SK-N-SH (cell line): ENCODE measurements at regions not wholly inside any gene's neighbourhood (a gene's known extent, or its start where the extent isn't known, plus 50 kb on each side); places are given as distances from the start of the nearest gene placed in this dataset.

Experiments
- CTCF ChIA-PET: fragments of 300-600, 350-600 bp; formaldehyde crosslinking; extraction: SDS; loops from one replicate; lab custom pipeline; 2021; lab: Yijun Ruan, JAX
- POLR2A ChIA-PET: fragments of 350-600 bp; sonication (Branson Sonifier 250); formaldehyde crosslinking; extraction: SDS; loops from one replicate; lab custom pipeline; 2020; ENCODE audit warnings: antibody characterized with exemption, inconsistent platforms; lab: Yijun Ruan, JAX
- DNase-seq: peaks from one replicate; pipeline ENCODE4 v3.0.0; 2012
- H2AFZ ChIP-seq: fragments of 200-600 bp; sonication (generic); 2 replicates; pipeline ENCODE4 v1.8.1; 2016; ENCODE audit warnings: antibody characterized with exemption, mild to moderate bottlenecking, low read depth
- H3F3A ChIP-seq: fragments of 200-600 bp; sonication (generic); replicated peaks from 2 replicates; pipeline ENCODE3; 2016; ENCODE audit warnings: antibody characterized with exemption, mild to moderate bottlenecking; ENCODE audit not compliant: insufficient read depth
- H3K27ac ChIP-seq, 2 experiments: fragments of 200-500 bp in 1 of 2; fragments of 200-600 bp in 1 of 2; sonication (Bioruptor generic) in 1 of 2; sonication (generic), shearing (Covaris generic) in 1 of 2; 2 replicates each; pipeline versions ENCODE4 v1.5.1 to v1.6.1; 2014 to 2016; ENCODE audit warnings: low read depth in 2 of 2, inconsistent platforms in 1 of 2, low read length in 1 of 2, mild to moderate bottlenecking in 1 of 2, mixed read lengths in 1 of 2
- H3K27me3 ChIP-seq: fragments of 200-600 bp; sonication (generic), shearing (Covaris generic); 2 replicates; pipeline ENCODE4 v1.6.1; 2016; ENCODE audit warnings: mixed run types; ENCODE audit not compliant: insufficient read depth
- H3K36me3 ChIP-seq, 2 experiments: fragments of 200-500 bp in 1 of 2; fragments of 200-600 bp in 1 of 2; sonication (Bioruptor generic) in 1 of 2; sonication (generic) in 1 of 2; replicated peaks in 1 of 2; 2 replicates each; pipeline versions ENCODE3 to v1.5.1; 2014 to 2016; ENCODE audit warnings: low read length in 1 of 2, mild to moderate bottlenecking in 1 of 2; ENCODE audit not compliant: insufficient read depth in 2 of 2, control insufficient read depth in 1 of 2
- H3K4me1 ChIP-seq, 2 experiments: fragments of 200-500 bp in 1 of 2; fragments of 200-600 bp in 1 of 2; sonication (Bioruptor generic) in 1 of 2; sonication (generic), shearing (Covaris generic) in 1 of 2; 2 replicates each; pipeline versions ENCODE4 v1.5.1 to v1.6.1; 2014 to 2016; ENCODE audit warnings: low read depth in 1 of 2, low read length in 1 of 2, mixed run types in 1 of 2; ENCODE audit not compliant: insufficient read depth in 2 of 2, control insufficient read depth in 1 of 2
- H3K4me2 ChIP-seq: fragments of 200-600 bp; sonication (generic), shearing (Covaris generic); 2 replicates; pipeline ENCODE4 v1.6.1; 2017; ENCODE audit warnings: mixed run types
- H3K4me3 ChIP-seq, 2 experiments: fragments of 200-500 bp in 1 of 2; fragments of 200-600 bp in 1 of 2; sonication (Bioruptor generic) in 1 of 2; sonication (generic), shearing (Covaris generic) in 1 of 2; 2 replicates each; pipeline versions ENCODE4 v1.5.1 to v1.8.1; 2014 to 2016; ENCODE audit warnings: low read depth in 2 of 2, inconsistent platforms in 1 of 2, low read length in 1 of 2, mild to moderate bottlenecking in 1 of 2, mixed read lengths in 1 of 2, moderate library complexity in 1 of 2
- H3K79me2 ChIP-seq: fragments of 200-600 bp; sonication (generic); 2 replicates; pipeline ENCODE4 v1.8.1; 2017; ENCODE audit warnings: mild to moderate bottlenecking; ENCODE audit not compliant: insufficient read depth
- H3K9ac ChIP-seq: fragments of 200-600 bp; sonication (generic); 2 replicates; pipeline ENCODE4 v1.6.1; 2017; ENCODE audit warnings: mixed run types
- H3K9me2 ChIP-seq: fragments of 200-600 bp; sonication (generic); 2 replicates; pipeline ENCODE4 v1.6.1; 2017; ENCODE audit warnings: mixed run types
- H3K9me3 ChIP-seq: fragments of 200-600 bp; sonication (generic); 2 replicates; pipeline ENCODE4 v1.6.1; 2017; ENCODE audit warnings: mixed run types, mild to moderate bottlenecking, moderate library complexity
- H4K20me1 ChIP-seq: fragments of 200-600 bp; sonication (generic); 2 replicates; pipeline ENCODE4 v1.6.1; 2017; ENCODE audit warnings: mild to moderate bottlenecking, mixed run types; ENCODE audit not compliant: insufficient read depth
- CHD2 ChIP-seq: fragments of 150-350 bp; IDR thresholded peaks from 2 replicates; pipeline ENCODE4 v1.6.1; 2018; ENCODE audit warnings: low read length; ENCODE audit not compliant: partially characterized antibody
- CTCF ChIP-seq: fragments of 200-600 bp; sonication (generic); IDR thresholded peaks from 2 replicates; pipeline ENCODE4 v1.6.1; 2017; ENCODE audit warnings: antibody characterized with exemption, mild to moderate bottlenecking, moderate library complexity
- EZH2phosphoT487 ChIP-seq: fragments of 200-600 bp; sonication (generic); IDR thresholded peaks from 2 replicates; pipeline ENCODE4 v1.6.1; 2017; ENCODE audit warnings: low read depth, mixed run types, mild to moderate bottlenecking, antibody characterized with exemption, moderate library complexity, borderline replicate concordance
- FOSL2 ChIP-seq: IDR thresholded peaks from 2 replicates; pipeline ENCODE4 v1.4.0; 2012; ENCODE audit warnings: low read depth, mild to moderate bottlenecking, moderate library complexity, borderline replicate concordance
- JUND ChIP-seq: IDR thresholded peaks from 2 replicates; pipeline ENCODE4 v1.4.0; 2012
- MEF2A ChIP-seq: IDR thresholded peaks from 2 replicates; pipeline ENCODE4 v1.4.0; 2012; ENCODE audit warnings: low read depth, borderline replicate concordance
- NFIC ChIP-seq: IDR thresholded peaks from 2 replicates; pipeline ENCODE4 v1.4.0; 2012; ENCODE audit warnings: borderline replicate concordance
- NRF1 ChIP-seq: IDR thresholded peaks from 2 replicates; pipeline ENCODE4 v1.6.1; 2012; ENCODE audit warnings: low read depth, mild to moderate bottlenecking, low read length
- RCOR1 ChIP-seq: fragments of 150-350 bp; IDR thresholded peaks from 2 replicates; pipeline ENCODE4 v1.6.1; 2017; ENCODE audit warnings: antibody characterized with exemption, low read length
- SIN3A ChIP-seq: IDR thresholded peaks from 2 replicates; pipeline ENCODE4 v1.6.1; 2012; ENCODE audit warnings: low read depth, mild to moderate bottlenecking, low read length, moderate library complexity, borderline replicate concordance
- TEAD4 ChIP-seq: IDR thresholded peaks from 2 replicates; pipeline ENCODE4 v1.4.0; 2012; ENCODE audit warnings: mild to moderate bottlenecking, borderline replicate concordance; ENCODE audit not compliant: insufficient read depth
- ZBTB33 ChIP-seq: IDR thresholded peaks from 2 replicates; pipeline ENCODE4 v1.4.0; 2012; ENCODE audit warnings: low read depth, borderline replicate concordance
- WGBS: methylation state at CpG from one replicate; pipeline ENCODE4 v1.1.6; 2017; ENCODE audit warnings: low lambda C conversion rate; 5-methylcytosine and 5-hydroxymethylcytosine counted together
- TF ChIP-seq, protein P1 (sequence below): fragments of 150-350 bp; IDR thresholded peaks from 2 replicates; pipeline ENCODE4 v1.6.1; 2016; ENCODE audit warnings: mild to moderate bottlenecking, low read depth, low read length
- TF ChIP-seq, protein P2 (sequence below): IDR thresholded peaks from 2 replicates; pipeline ENCODE4 v1.4.0; 2012; ENCODE audit warnings: low read depth

GRCh38 chr5:164181604-164182003, 676.2 kb downstream of the MAT2B start:
- Histone ChIP-seq H2AFZ (no peak overlapping the region), H3K9me3 (no peaks in the 10 kb centered on the region), H3K27me3 (no peaks in the 10 kb centered on the region), H3K9me2 (no peaks in the 10 kb centered on the region), H3K36me3 (no peaks in the 10 kb centered on the region), H3K79me2 (no peaks in the 10 kb centered on the region), H3K4me1 (peaks cover 7 to 8% of the 10 kb centered on the region in 2 experiments; a peak in 3 of 4 replicates), H4K20me1 (no peaks in the 10 kb centered on the region), H3K4me2 (no peak overlapping the region), H3K27ac (no peak overlapping the region), H3F3A (peaks cover 9% of the 10 kb centered on the region), H3K9ac (no peak overlapping the region), H3K4me3 (no peak overlapping the region)
- TF ChIP-seq SIN3A (no peak), CHD2 (no peak), EZH2phosphoT487 (no peak), TEAD4 (no peak), RCOR1 (no peak), JUND (no peak), ZBTB33 (no peak), CTCF (no peak), FOSL2 (no peak), MEF2A (no peak), NRF1 (no peak), NFIC (no peak)
- TF ChIP-seq, protein P1, sequence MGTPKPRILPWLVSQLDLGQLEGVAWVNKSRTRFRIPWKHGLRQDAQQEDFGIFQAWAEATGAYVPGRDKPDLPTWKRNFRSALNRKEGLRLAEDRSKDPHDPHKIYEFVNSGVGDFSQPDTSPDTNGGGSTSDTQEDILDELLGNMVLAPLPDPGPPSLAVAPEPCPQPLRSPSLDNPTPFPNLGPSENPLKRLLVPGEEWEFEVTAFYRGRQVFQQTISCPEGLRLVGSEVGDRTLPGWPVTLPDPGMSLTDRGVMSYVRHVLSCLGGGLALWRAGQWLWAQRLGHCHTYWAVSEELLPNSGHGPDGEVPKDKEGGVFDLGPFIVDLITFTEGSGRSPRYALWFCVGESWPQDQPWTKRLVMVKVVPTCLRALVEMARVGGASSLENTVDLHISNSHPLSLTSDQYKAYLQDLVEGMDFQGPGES = no peak
- TF ChIP-seq, protein P2, sequence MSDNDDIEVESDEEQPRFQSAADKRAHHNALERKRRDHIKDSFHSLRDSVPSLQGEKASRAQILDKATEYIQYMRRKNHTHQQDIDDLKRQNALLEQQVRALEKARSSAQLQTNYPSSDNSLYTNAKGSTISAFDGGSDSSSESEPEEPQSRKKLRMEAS = no peak
- ChIA-PET CTCF (interaction anchor here (0.6 kb wide), 1 partner anchor 129 kb away, joined by 3 read pairs; no protein-coding TSS in a partner anchor), POLR2A (no interaction called here)
- no peak for DNase-seq
- WGBS = 84% methylated on average over 1 of the region's 1 CpG
